Upper lobe of left lung (tissue), 4 donors: ENCODE measurements at regions not wholly inside any gene's neighbourhood (a gene's known extent, or its start where the extent isn't known, plus 50 kb on each side); places are given as distances from the start of the nearest gene placed in this dataset.

Experiments
- CTCF ChIP-seq, 6 experiments: fragments of 450-650 bp in 4 of 6; fragments of 200-600 bp in 2 of 6; sonication (generic) in 2 of 6; IDR thresholded peaks; one replicate each; pipeline ENCODE4 v1.5.1; 2016 to 2019; ENCODE audit warnings: antibody characterized with exemption in 6 of 6
- EP300 ChIP-seq, 4 donors: sonication (generic); formaldehyde crosslinking; IDR thresholded peaks; one replicate each; pipeline ENCODE4 v1.5.1; 2017; ENCODE audit warnings: antibody characterized with exemption in 4 of 4, control low read depth in 2 of 4
- POLR2A ChIP-seq, 4 donors: fragments of 450-650 bp; IDR thresholded peaks; one replicate each; pipeline ENCODE4 v1.5.1; 2016 to 2017; ENCODE audit warnings: antibody characterized with exemption in 4 of 4, mild to moderate bottlenecking in 2 of 4
- POLR2AphosphoS5 ChIP-seq, 2 donors: sonication (generic); formaldehyde crosslinking; IDR thresholded peaks; one replicate each; pipeline ENCODE4 v1.5.1; 2017; ENCODE audit warnings: antibody characterized with exemption in 2 of 2

DNA sequence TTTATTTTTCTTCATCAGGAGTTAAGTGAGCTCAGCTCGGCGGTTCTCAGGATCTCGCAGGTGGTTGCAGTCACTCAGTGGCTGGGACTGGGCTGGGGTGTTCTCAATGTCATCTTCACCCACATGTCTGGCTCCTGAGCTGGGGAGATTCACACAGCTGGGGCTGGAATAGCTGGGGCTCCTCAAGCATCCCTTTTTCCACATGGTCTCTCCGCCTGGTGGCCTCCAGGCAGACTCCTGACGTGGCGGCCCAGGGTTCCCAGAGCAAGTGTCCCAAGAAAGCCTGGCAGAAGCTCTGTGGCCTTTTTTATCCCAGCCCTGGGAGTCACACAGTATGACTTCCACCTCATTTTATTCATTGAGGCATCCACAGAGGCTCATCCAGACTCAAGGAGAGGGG lies 84.1 kb upstream of the ANKRD34C start:
- no peak for TF ChIP-seq POLR2A (IDR thresholded peaks at IDR 0.05)
- no peak for TF ChIP-seq CTCF (IDR thresholded peaks at IDR 0.05)
- no peak for TF ChIP-seq POLR2AphosphoS5 (IDR thresholded peaks at IDR 0.05)
- no peak for TF ChIP-seq EP300 (IDR thresholded peaks at IDR 0.05)
